Spleen (tissue), 7 donors: ENCODE measurements at regions not wholly inside any gene's neighbourhood (a gene's known extent, or its start where the extent isn't known, plus 50 kb on each side); places are given as distances from the start of the nearest gene placed in this dataset.

ENCODE experiments used
- POLR2A ChIP-seq, 3 donors: fragments of 450-650 bp; IDR thresholded peaks; one replicate each; pipeline ENCODE4 v1.5.1; 2017; ENCODE audit warnings: antibody characterized with exemption in 3 of 3, mild to moderate bottlenecking in 1 of 3
- TF ChIP-seq, protein P1 (sequence below), 11 experiments: fragments of 200-600 bp in 7 of 11; fragments of 450-650 bp in 4 of 11; sonication (generic) in 4 of 11; IDR thresholded peaks in 8 of 11; conservative IDR thresholded peaks in 3 of 11; 1 replicate in 7 of 11; 2 replicates in 4 of 11; pipeline versions ENCODE4 v1.4.0 to v1.8.0; 2016 to 2021; ENCODE audit warnings: antibody characterized with exemption in 11 of 11, inconsistent platforms in 4 of 11, mild to moderate bottlenecking in 1 of 11
- donor health status: DM: no; HTN: no; CAD: no; lungs with moderate emphysema.
- donor health status: DM: no; HTN: no; CAD: no.
- donor health status: DM: no; HTN: no; CAD: no.

DNA sequence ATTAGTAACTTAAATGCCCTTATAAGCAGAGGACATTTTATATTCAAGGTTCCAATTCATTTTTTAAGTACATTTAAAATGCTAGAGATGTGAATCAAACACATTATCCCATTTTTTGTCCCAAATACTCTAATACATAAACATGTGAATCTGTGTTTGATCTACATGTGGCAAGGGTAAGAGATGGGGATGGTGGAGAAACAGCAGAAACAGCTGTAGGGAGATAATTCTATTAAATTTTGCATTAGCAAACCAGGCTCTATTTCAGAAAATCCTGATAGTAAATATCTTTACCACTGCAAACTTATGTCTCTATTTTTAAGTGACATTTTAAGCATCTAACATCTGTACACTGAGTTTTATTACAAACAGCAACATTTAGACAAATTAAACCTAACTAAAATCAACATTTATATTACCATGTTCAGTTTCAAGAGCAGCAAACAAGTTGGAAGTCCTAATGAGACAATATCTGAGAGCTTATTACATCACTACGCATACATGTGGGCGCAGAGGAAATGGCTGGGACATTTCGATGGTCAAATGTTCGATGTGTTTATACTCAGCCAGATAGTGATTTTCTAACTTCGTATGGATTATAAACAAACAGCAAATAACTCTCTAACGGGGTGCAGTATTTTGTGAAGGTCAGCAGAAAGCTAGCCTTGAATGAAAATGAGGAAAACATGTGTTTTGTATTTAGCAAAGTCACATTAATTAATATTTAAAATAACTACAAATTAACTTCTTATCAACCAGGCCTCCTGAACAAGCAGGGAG, 165.1 kb downstream of the GJA1 start:
- TF ChIP-seq, protein P1, sequence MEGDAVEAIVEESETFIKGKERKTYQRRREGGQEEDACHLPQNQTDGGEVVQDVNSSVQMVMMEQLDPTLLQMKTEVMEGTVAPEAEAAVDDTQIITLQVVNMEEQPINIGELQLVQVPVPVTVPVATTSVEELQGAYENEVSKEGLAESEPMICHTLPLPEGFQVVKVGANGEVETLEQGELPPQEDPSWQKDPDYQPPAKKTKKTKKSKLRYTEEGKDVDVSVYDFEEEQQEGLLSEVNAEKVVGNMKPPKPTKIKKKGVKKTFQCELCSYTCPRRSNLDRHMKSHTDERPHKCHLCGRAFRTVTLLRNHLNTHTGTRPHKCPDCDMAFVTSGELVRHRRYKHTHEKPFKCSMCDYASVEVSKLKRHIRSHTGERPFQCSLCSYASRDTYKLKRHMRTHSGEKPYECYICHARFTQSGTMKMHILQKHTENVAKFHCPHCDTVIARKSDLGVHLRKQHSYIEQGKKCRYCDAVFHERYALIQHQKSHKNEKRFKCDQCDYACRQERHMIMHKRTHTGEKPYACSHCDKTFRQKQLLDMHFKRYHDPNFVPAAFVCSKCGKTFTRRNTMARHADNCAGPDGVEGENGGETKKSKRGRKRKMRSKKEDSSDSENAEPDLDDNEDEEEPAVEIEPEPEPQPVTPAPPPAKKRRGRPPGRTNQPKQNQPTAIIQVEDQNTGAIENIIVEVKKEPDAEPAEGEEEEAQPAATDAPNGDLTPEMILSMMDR (IDR thresholded peaks at IDR 0.05 in 8 of 11, conservative IDR thresholded peaks at IDR 0.05 in 3 of 11): no peak
- TF ChIP-seq POLR2A (IDR thresholded peaks at IDR 0.05): no peak
